K562 (cell line): ENCODE measurements at regions not wholly inside any gene's neighbourhood (a gene's known extent, or its start where the extent isn't known, plus 50 kb on each side); places are given as distances from the start of the nearest gene placed in this dataset.
A peak's percentile ranks its signal among the peaks of the same experiment; 100 is the strongest.

Source experiments
- ASH1L ChIP-seq: fragments of 450-650 bp; IDR thresholded peaks from 2 replicates; pipeline ENCODE4 v1.6.1; 2018; ENCODE audit warnings: borderline replicate concordance, mild to moderate bottlenecking, low read depth; ENCODE audit not compliant: partially characterized antibody
- BCL6 ChIP-seq: fragments of 250-450 bp; sonication (Bioruptor Pico); IDR thresholded peaks from 2 replicates; pipeline ENCODE4 v1.4.0; 2020
- CAMTA2 ChIP-seq: fragments of 250-450 bp; sonication (Bioruptor Pico); conservative IDR thresholded peaks from 2 replicates; pipeline ENCODE4 v1.5.1; 2022
- CTCF ChIP-seq, 3 experiments: IDR thresholded peaks in 2 of 3; conservative IDR thresholded peaks in 1 of 3; 2 replicates each; pipeline ENCODE4 v1.5.1; 2011 to 2012; ENCODE audit warnings: low read length in 3 of 3, mild to moderate bottlenecking in 3 of 3, control low read depth in 2 of 3, improper control_type of control experiment in 1 of 3, inconsistent platforms in 1 of 3, low read depth in 1 of 3, mixed read lengths in 1 of 3, moderate library complexity in 1 of 3; ENCODE audit not compliant: insufficient read depth in 2 of 3
- ETS2 ChIP-seq: IDR thresholded peaks from 2 replicates; pipeline ENCODE4 v1.6.1; 2016; ENCODE audit warnings: borderline replicate concordance, missing genetic modification characterization, mild to moderate bottlenecking, moderate library complexity, missing compliant biosample characterization; ENCODE audit not compliant: poor library complexity, severe bottlenecking
- GTF2F1 ChIP-seq: IDR thresholded peaks from 2 replicates; pipeline ENCODE4 v1.6.1; 2011; ENCODE audit warnings: low read depth, low read length, improper control_type of control experiment
- HMG20A ChIP-seq: fragments of 450-650 bp; formaldehyde crosslinking; conservative IDR thresholded peaks from 2 replicates; pipeline ENCODE4 v1.4.0; 2020; ENCODE audit warnings: mild to moderate bottlenecking, mixed read lengths
- HMG20B ChIP-seq: fragments of 250-450 bp; sonication (Bioruptor Pico); IDR thresholded peaks from 2 replicates; pipeline ENCODE4 v1.5.0; 2021; ENCODE audit warnings: mild to moderate bottlenecking
- HNRNPH1 ChIP-seq: fragments of 200-400 bp; formaldehyde crosslinking; optimal IDR thresholded peaks from 2 replicates; pipeline ENCODE3; 2017; ENCODE audit warnings: low read depth, mild to moderate bottlenecking, low read length, moderate library complexity
- HNRNPK ChIP-seq: fragments of 200-400 bp; formaldehyde crosslinking; IDR thresholded peaks from one replicate; pipeline ENCODE4 v1.6.1; 2018; ENCODE audit warnings: mild to moderate bottlenecking, low read depth, low read length; ENCODE audit not compliant: poor library complexity, severe bottlenecking
- IRF2 ChIP-seq: sonication (generic); formaldehyde crosslinking; IDR thresholded peaks from 2 replicates; pipeline ENCODE4 v1.8.1; 2022; ENCODE audit warnings: mild to moderate bottlenecking, missing genetic modification reagents
- KAT8 ChIP-seq: fragments of 450-650 bp; IDR thresholded peaks from 2 replicates; pipeline ENCODE4 v1.6.1; 2016; ENCODE audit warnings: low read depth, mild to moderate bottlenecking
- KLF6 ChIP-seq: fragments of 250-450 bp; sonication (Bioruptor Pico); IDR thresholded peaks from 2 replicates; pipeline ENCODE4 v1.4.0; 2020; ENCODE audit warnings: mild to moderate bottlenecking, moderate library complexity, borderline replicate concordance
- MLX ChIP-seq, 2 experiments: fragments of 450-650 bp in 1 of 2; sonication (generic) in 1 of 2; formaldehyde crosslinking; conservative IDR thresholded peaks; 2 replicates each; pipeline versions ENCODE4 v1.4.0 to v1.8.1; 2020 to 2022; ENCODE audit warnings: mild to moderate bottlenecking in 1 of 2, missing genetic modification reagents in 1 of 2
- NBN ChIP-seq: fragments of 450-650 bp; IDR thresholded peaks from 2 replicates; pipeline ENCODE4 v1.6.1; 2016; ENCODE audit warnings: low read depth, mild to moderate bottlenecking
- RNF2 ChIP-seq: sonication (generic); IDR thresholded peaks from 2 replicates; pipeline ENCODE4 v1.6.1; 2016
- SMARCC2 ChIP-seq: fragments of 450-650 bp; IDR thresholded peaks from 2 replicates; pipeline ENCODE4 v1.6.1; 2017; ENCODE audit warnings: antibody characterized with exemption, moderate library complexity, mild to moderate bottlenecking, low read depth
- SREBF1 ChIP-seq: fragments of 150-350 bp; IDR thresholded peaks from 2 replicates; pipeline ENCODE4 v1.6.1; 2014; ENCODE audit warnings: antibody characterized with exemption, low read depth, low read length, borderline replicate concordance
- TRIM25 ChIP-seq: fragments of 450-650 bp; IDR thresholded peaks from 2 replicates; pipeline ENCODE4 v1.7.0; 2016; ENCODE audit warnings: borderline replicate concordance
- ZBTB49 ChIP-seq: sonication (generic); formaldehyde crosslinking; IDR thresholded peaks from 2 replicates; pipeline ENCODE4 v1.8.0; 2022; ENCODE audit warnings: missing genetic modification reagents, mild to moderate bottlenecking, borderline replicate concordance
- ZC3H4 ChIP-seq: sonication (generic); formaldehyde crosslinking; IDR thresholded peaks from 2 replicates; pipeline ENCODE4 v1.9.0; 2021; ENCODE audit warnings: missing genetic modification reagents, borderline replicate concordance
- ZNF311 ChIP-seq: fragments of 250-450 bp; sonication (Bioruptor Pico); IDR thresholded peaks from 2 replicates; pipeline ENCODE4 v1.4.0; 2020; ENCODE audit warnings: mild to moderate bottlenecking, moderate library complexity
- ZNF444 ChIP-seq: fragments of 250-450 bp; sonication (Bioruptor Pico); IDR thresholded peaks from 2 replicates; pipeline ENCODE4 v1.4.0; 2020; ENCODE audit warnings: mild to moderate bottlenecking, moderate library complexity

- TF ChIP-seq ETS2 (tag) = no peak
- TF ChIP-seq ASH1L = no peak
- no peak for TF ChIP-seq SREBF1
- no peak for TF ChIP-seq HNRNPK
- TF ChIP-seq SMARCC2 = peak; percentile 48; the same call in 1 of the 2 replicates
- TF ChIP-seq HMG20A (CRISPR knock-in tag) = no peak
- TF ChIP-seq CAMTA2 (CRISPR knock-in tag) = no peak
- no peak for TF ChIP-seq HNRNPH1
- TF ChIP-seq ZNF444 = no peak
- no peak for TF ChIP-seq KAT8
- no peak for TF ChIP-seq ZBTB49 (CRISPR knock-in tag)
- no peak for TF ChIP-seq KLF6 (CRISPR knock-in tag)
- TF ChIP-seq NBN = 0 out of 2 replicates have a peak, but pooled peaks have one; percentile 30
- no peak for TF ChIP-seq RNF2
- TF ChIP-seq HMG20B (CRISPR knock-in tag) = no peak
- TF ChIP-seq TRIM25 = no peak
- no peak for TF ChIP-seq IRF2 (CRISPR knock-in tag)
- TF ChIP-seq ZC3H4 (CRISPR knock-in tag) = no peak
- no peak for TF ChIP-seq MLX (CRISPR knock-in tag; conservative IDR thresholded peaks at IDR 0.05)
- no peak for TF ChIP-seq GTF2F1
- peak; percentile 26 to 52 (median 42); a peak in 4 of 6 replicates for TF ChIP-seq CTCF (IDR thresholded peaks at IDR 0.05 in 2 of 3, conservative IDR thresholded peaks at IDR 0.05 in 1 of 3; ENCODE audit: insufficient read depth in 2 of 3, low read depth in 1 of 3, low read length in 3 of 3)
- TF ChIP-seq BCL6 (CRISPR knock-in tag) = no peak
- TF ChIP-seq ZNF311 (CRISPR knock-in tag) = no peak
These were observed 155.9 kb upstream of the RUNX1 start (continued) for GRCh38 chr21:35204850-35205541.
